Stimulated activated CD8-positive, alpha-beta memory T cell treated with anti-CD3 and anti-CD28 coated beads, Interleukin-2, amount 100 ng/mL, for 48 hours (primary cell): ENCODE measurements at regions not wholly inside any gene's neighbourhood (a gene's known extent, or its start where the extent isn't known, plus 50 kb on each side); places are given as distances from the start of the nearest gene placed in this dataset.
"Not testable (repeated sequence)": the region's sequence is repeated elsewhere in the genome, so short reads cannot be mapped to it uniquely, and the experiment has no call there.

Experiments
- DNase-seq, 2 donors: peaks; one replicate each; pipeline ENCODE4 v3.0.0-alpha.2; 2020; ENCODE audit warnings: low read depth in 2 of 2

GRCh38 chr21:35801391-35801790, 258.9 kb downstream of the SETD4 start:
- no peak for DNase-seq

- not testable (repeated sequence) for DNase-seq
Measured at GRCh38 chr21:35800796-35801385, 259.4 kb downstream of the SETD4 start.

GRCh38 chr21:35796844-35797243, 263.5 kb downstream of the SETD4 start:
- no peak for DNase-seq

GRCh38 chr21:35794527-35794926, 265.8 kb downstream of the SETD4 start:
- DNase-seq: not testable (repeated sequence)

- no peak for DNase-seq
Measured at GRCh38 chr21:35792569-35793305, 267.6 kb downstream of the SETD4 start.

GRCh38 chr21:35791541-35792325, 268.6 kb downstream of the SETD4 start:
- DNase-seq: no peak

GRCh38 chr21:35783721-35784120, 276.6 kb downstream of the SETD4 start:
- no peak for DNase-seq

GRCh38 chr21:35782667-35783066, 277.7 kb downstream of the SETD4 start:
- no peak for DNase-seq

- no peak for DNase-seq
Measured at GRCh38 chr21:35780983-35781382, 279.3 kb downstream of the SETD4 start.

- DNase-seq: no peak
Measured at GRCh38 chr21:35779690-35780570, 280.4 kb downstream of the SETD4 start.

- no peak for DNase-seq
Measured at GRCh38 chr21:35779167-35779566, 281.2 kb downstream of the SETD4 start.

- no peak for DNase-seq
Measured at GRCh38 chr21:35777081-35777480, 283.2 kb downstream of the SETD4 start.

- no peak for DNase-seq
Measured at GRCh38 chr21:35775778-35776544, 284.4 kb downstream of the SETD4 start.

- no peak for DNase-seq
Measured at GRCh38 chr21:35770101-35770945, 290.0 kb downstream of the SETD4 start.

- DNase-seq: no peak
Measured at GRCh38 chr21:35768187-35768586, 292.1 kb downstream of the SETD4 start.

- DNase-seq: no peak
Measured at GRCh38 chr21:35764586-35764985, 295.7 kb downstream of the SETD4 start.

GRCh38 chr21:35764077-35764476, 296.2 kb downstream of the SETD4 start:
- no peak for DNase-seq

GRCh38 chr21:35754583-35754982, 305.7 kb downstream of the SETD4 start:
- DNase-seq: no peak

- no peak for DNase-seq
Measured at GRCh38 chr21:35753308-35753707, 307.0 kb downstream of the SETD4 start.

GRCh38 chr21:35751171-35751570, 309.2 kb downstream of the SETD4 start:
- no peak for DNase-seq
